Heart right ventricle (tissue), 16 donors: ENCODE measurements at regions not wholly inside any gene's neighbourhood (a gene's known extent, or its start where the extent isn't known, plus 50 kb on each side); places are given as distances from the start of the nearest gene placed in this dataset.

ENCODE experiments used
- ATAC-seq, 8 donors: fragments of 200-7000 bp; cut with Tn5 transposase; one replicate each; pipeline ENCODE4 v1.9.1; 2020; ENCODE audit warnings: mild to moderate bottlenecking in 8 of 8, moderate library complexity in 8 of 8, moderate number of reproducible peaks in 1 of 8
- DNase-seq, 2 donors: peaks; one replicate each; pipeline ENCODE4 v3.0.0-alpha.2; 2020
- H3K27ac ChIP-seq, 10 donors: fragments of 200-600 bp; sonication (generic) in 2 of 10; one replicate each; pipeline versions ENCODE4 v1.5.0 to v1.8.0; 2020 to 2022; ENCODE audit warnings: mild to moderate bottlenecking in 3 of 10
- H3K27me3 ChIP-seq, 7 donors: fragments of 200-600 bp; one replicate each; pipeline ENCODE4 v1.8.0; 2021 to 2022; ENCODE audit warnings: mild to moderate bottlenecking in 2 of 7
- H3K36me3 ChIP-seq, 9 donors: fragments of 200-600 bp; sonication (generic) in 1 of 9; one replicate each; pipeline versions ENCODE4 v1.5.0 to v1.8.0; 2020 to 2022; ENCODE audit warnings: mild to moderate bottlenecking in 2 of 9
- H3K4me1 ChIP-seq, 9 donors: fragments of 200-600 bp; sonication (generic) in 1 of 9; one replicate each; pipeline versions ENCODE4 v1.5.0 to v1.8.0; 2020 to 2022; ENCODE audit warnings: mild to moderate bottlenecking in 4 of 9
- H3K4me3 ChIP-seq, 10 donors: fragments of 200-600 bp; sonication (generic) in 2 of 10; one replicate each; pipeline versions ENCODE4 v1.5.0 to v1.8.0; 2020 to 2022; ENCODE audit warnings: mild to moderate bottlenecking in 7 of 10, moderate library complexity in 2 of 10
- H3K9me3 ChIP-seq, 11 donors: fragments of 200-600 bp in 10 of 11; sonication (generic) in 2 of 11; one replicate each; pipeline versions ENCODE4 v1.5.0 to v1.8.0; 2013 to 2022; ENCODE audit warnings: mild to moderate bottlenecking in 2 of 11, control low read depth in 1 of 11, moderate library complexity in 1 of 11
- CTCF ChIP-seq, 9 donors: fragments of 200-600 bp; sonication (generic) in 2 of 9; IDR thresholded peaks; one replicate each; pipeline versions ENCODE4 v1.5.0 to v1.8.0; 2021 to 2022; ENCODE audit warnings: antibody characterized with exemption in 9 of 9, mild to moderate bottlenecking in 5 of 9, moderate library complexity in 1 of 9
- WGBS, 2 donors: extraction: QIAGEN DNeasy Blood & Tissue Kit; methylation state at CpG; one replicate each; pipeline ENCODE4 v1.1.7; 2013; ENCODE audit warnings: inconsistent platforms in 1 of 2; 5-methylcytosine and 5-hydroxymethylcytosine counted together
- intact Hi-C, 10 donors: fragments of 100-400 bp; cut with DNase I; formaldehyde crosslinking; loops; one replicate each; pipeline versions ENCODE4 v1.11.1 to v1.14.2; 2022
- donor health status: Arrhythmogenic right ventricular cardiomyopathy.
- donor health status: ischemic (EF 13 %, LVEDD 7.1; RV severe dilation, severe dysfunction).
- donor health status: healthy with polysubstance abuse.
- donor health status: DM: no; HTN: yes; CAD: no.
- donor health status: DM: no; HTN: no; CAD: no.
- donor health status: ischemic (EF 25% LVEDD 6.9; RV normal size, moderate dysfunction).
- donor health status: ischemic (EF 25% LVEDD 5.7; RV mildly dilated, moderate dysfunction).
- donor health status: healthy.
- donor health status: DM: yes; HTN: yes; CAD: no.
- donor health status: Ischemic cardiomyopathy.
- donor health status: ischemic (EF 35%, LVEDD 5.7; RV mildly dilated, moderate dysfunction).
- donor health status: nonischemic (EF 11% LVEDD 7.7; RV severe dilation, severe dysfunction).
- donor health status: DM: yes; HTN: yes; CAD: no.
- donor health status: PGD.
- donor health status: ischemic (EF 29% LVEDD 5.4; RV normal size, mild dysfunction).
- donor health status: nonischemic (EF 23%, LVEDD 6.1; RV moderate dilation, normal function).

- peaks cover 0 to 10% (median 0%) of the 10 kb centered on the region in 7 donors for H3K27me3 ChIP-seq
- H3K4me1 ChIP-seq = no peaks in the 10 kb centered on the region
- H3K27ac ChIP-seq = no peak overlapping the region
- intact Hi-C loops = loop anchor here in 1 of 10 donors (1.0 kb wide), 1 partner anchor 12 kb away; no protein-coding TSS in a partner anchor
- ATAC-seq (no peak), DNase-seq (no peak)
- no peaks in the 10 kb centered on the region for H3K9me3 ChIP-seq
- 42 to 44% methylated on average over 2 of the region's 2 CpGs for WGBS, 2 donors
- no peaks in the 10 kb centered on the region for H3K36me3 ChIP-seq
- TF ChIP-seq CTCF (IDR thresholded peaks at IDR 0.05) = no peak
- no peak overlapping the region for H3K4me3 ChIP-seq
Measured at GRCh38 chr15:85967553-85967952, 112.1 kb upstream of the AGBL1 start.

- 60 to 70% methylated on average over 3 of the region's 3 CpGs for WGBS, 2 donors
- no peak for TF ChIP-seq CTCF (IDR thresholded peaks at IDR 0.05)
- H3K36me3 ChIP-seq = no peaks in the 10 kb centered on the region
- ATAC-seq = no peak
- H3K9me3 ChIP-seq = peaks cover 0 to 12% (median 0%) of the 10 kb centered on the region in 11 donors
- H3K4me1 ChIP-seq = no peaks in the 10 kb centered on the region
- intact Hi-C loops = no loop called here
- no peak for DNase-seq
- no peak overlapping the region for H3K27ac ChIP-seq
- H3K4me3 ChIP-seq = no peak overlapping the region
- peaks cover 0 to 4% (median 0%) of the 10 kb centered on the region in 7 donors for H3K27me3 ChIP-seq
Measured at GRCh38 chr15:85972805-85973540, 106.7 kb upstream of the AGBL1 start.

GRCh38 chr15:85973584-85974347 lies 105.9 kb upstream of the AGBL1 start:
- DNase-seq = no peak
- Histone ChIP-seq H3K4me1 (no peaks in the 10 kb centered on the region), H3K27me3 (peaks cover 0 to 7% (median 0%) of the 10 kb centered on the region in 7 donors), H3K9me3 (peaks cover 0 to 12% (median 0%) of the 10 kb centered on the region in 11 donors), H3K4me3 (no peak overlapping the region), H3K27ac (no peak overlapping the region), H3K36me3 (no peaks in the 10 kb centered on the region)
- no peak for ATAC-seq
- TF ChIP-seq CTCF (IDR thresholded peaks at IDR 0.05) = no peak
- 61% methylated on average over 8 of the region's 8 CpGs for WGBS, 2 donors
- intact Hi-C loops = no loop called here

GRCh38 chr15:85974348-85974705 lies 105.3 kb upstream of the AGBL1 start:
- no peak overlapping the region for H3K4me3 ChIP-seq
- ATAC-seq (no peak), DNase-seq (no peak)
- H3K27me3 ChIP-seq = peaks cover 0 to 11% (median 0%) of the 10 kb centered on the region in 7 donors
- H3K9me3 ChIP-seq = peaks cover 0 to 12% (median 0%) of the 10 kb centered on the region in 11 donors
- no peaks in the 10 kb centered on the region for H3K4me1 ChIP-seq
- 23 to 41% methylated on average over 3 of the region's 3 CpGs for WGBS, 2 donors
- H3K36me3 ChIP-seq = no peaks in the 10 kb centered on the region
- no peak overlapping the region for H3K27ac ChIP-seq
- intact Hi-C loops = no loop called here
- no peak for TF ChIP-seq CTCF (IDR thresholded peaks at IDR 0.05)
